GM21515 (cell line): ENCODE measurements at regions not wholly inside any gene's neighbourhood (a gene's known extent, or its start where the extent isn't known, plus 50 kb on each side); places are given as distances from the start of the nearest gene placed in this dataset.

Experiments
- ATAC-seq: cut with Tn5 transposase; IDR thresholded peaks from one replicate; pipeline ENCODE4 v1.9.1; 2021; ENCODE audit not compliant: unreplicated experiment

GRCh38 chr13:64962404-64962803 is 2267.7 kb downstream of the PCDH9 start:
- ATAC-seq: no peak

- ATAC-seq: no peak
Observed at GRCh38 chr13:64959276-64959675, 2270.9 kb downstream of the PCDH9 start.

DNA sequence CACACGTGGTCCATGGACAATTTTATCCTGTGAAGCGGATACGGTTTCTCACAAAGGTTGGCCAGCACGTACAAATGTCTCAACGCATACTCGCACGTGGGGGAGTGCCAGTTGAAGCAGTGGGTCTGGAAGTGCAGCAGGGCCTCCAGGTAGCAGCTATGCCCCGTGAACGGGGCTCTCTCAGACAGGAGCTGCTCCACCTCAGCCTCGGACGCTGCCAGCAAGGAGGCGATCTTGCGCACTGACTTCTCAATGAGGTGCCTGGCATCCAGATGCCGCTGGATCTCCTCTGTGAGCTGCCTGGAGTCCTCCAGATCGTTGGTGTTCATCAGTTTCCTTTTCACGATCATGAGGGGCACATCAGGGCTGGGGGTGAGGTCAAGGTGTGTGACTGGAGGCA is 2272.0 kb downstream of the PCDH9 start:
- ATAC-seq: no peak

DNA sequence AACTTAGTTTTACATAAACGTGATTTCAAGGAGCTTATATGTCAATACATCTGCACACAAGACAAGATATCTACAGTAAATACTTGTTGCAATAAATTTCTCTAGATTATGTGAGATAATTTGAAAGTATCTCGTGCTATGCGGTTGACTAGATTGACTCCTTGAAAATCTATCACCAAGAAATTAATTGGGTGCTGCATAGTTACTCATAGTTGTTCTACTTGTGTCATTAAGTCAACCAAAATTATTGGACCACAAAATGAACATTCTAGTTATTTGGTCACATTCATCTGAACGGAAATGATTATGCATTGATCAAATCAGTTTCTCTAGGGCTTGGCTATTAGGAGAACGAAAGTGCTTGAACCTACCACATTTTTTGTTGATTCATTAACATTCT is 2291.5 kb downstream of the PCDH9 start:
- no peak for ATAC-seq

DNA sequence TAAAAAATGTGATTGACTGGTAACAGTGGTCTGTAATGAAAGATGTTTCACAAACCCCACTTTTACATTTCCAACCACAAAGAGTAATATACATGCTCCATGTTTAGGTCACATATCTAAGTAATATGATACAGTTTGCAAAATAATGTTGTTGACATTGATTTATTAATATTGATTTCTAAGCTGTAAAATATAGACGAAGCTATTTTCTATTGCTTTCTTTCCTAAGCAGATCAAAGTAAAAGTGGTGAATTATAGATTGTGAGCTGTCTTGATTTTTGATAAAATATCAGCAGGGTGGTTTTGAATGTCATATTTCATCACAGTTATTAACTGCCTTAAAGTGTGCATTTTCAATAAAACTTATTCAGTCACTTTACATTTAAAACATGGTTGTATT is 2292.8 kb downstream of the PCDH9 start:
- no peak for ATAC-seq

DNA sequence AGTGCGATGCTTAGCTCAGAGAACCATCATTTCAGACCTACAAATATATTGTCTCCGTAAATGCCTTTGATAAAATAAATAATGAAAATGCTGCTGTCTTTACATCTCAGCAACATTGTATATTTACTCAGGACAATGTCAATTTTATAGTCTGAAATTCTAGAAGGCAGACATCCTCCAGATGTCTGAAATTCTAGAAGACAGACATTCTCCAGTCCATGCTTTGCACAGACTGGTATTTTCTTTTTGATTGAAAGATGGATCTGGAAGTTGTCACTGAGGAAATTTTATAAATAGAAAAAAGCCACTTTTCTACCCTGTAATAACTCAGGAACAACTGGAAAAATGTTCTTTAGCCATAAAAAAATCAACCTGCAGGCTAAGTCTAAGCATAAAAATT is 2293.3 kb downstream of the PCDH9 start:
- ATAC-seq: no peak

GRCh38 chr13:64935441-64935840 is 2294.7 kb downstream of the PCDH9 start:
- ATAC-seq: no peak

GRCh38 chr13:64934569-64935362 is 2295.4 kb downstream of the PCDH9 start:
- no peak for ATAC-seq

GRCh38 chr13:64930636-64931035 is 2299.5 kb downstream of the PCDH9 start:
- ATAC-seq: no peak

- peak; percentile 71 for ATAC-seq
Observed at GRCh38 chr13:64928696-64929499, 2301.2 kb downstream of the PCDH9 start.

- no peak for ATAC-seq
Observed at GRCh38 chr13:64925727-64926126, 2304.4 kb downstream of the PCDH9 start.

- ATAC-seq: no peak
Observed at GRCh38 chr13:64925284-64925683, 2304.9 kb downstream of the PCDH9 start.

- no peak for ATAC-seq
Observed at GRCh38 chr13:64924401-64924800, 2305.7 kb downstream of the PCDH9 start.

- no peak for ATAC-seq
Observed at GRCh38 chr13:64917566-64917965, 2312.6 kb downstream of the PCDH9 start.

DNA sequence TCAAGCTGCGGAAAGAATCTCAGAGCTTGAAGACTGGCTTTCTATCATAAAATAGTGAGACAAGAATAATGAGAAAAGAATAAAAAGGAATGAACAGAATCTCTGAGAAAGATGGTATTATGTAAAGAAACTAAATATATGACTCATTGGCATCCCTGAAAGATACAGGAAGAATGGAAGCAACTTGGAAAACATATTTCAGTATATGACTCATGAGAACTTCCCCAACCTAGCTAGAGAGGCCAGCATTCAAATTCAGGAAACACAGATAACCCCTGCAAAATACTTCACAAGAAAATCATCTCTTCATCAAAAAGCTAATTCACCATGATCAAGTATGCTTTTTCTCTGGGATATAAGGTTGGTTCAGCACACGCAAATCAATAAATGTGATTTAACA is 2318.0 kb downstream of the PCDH9 start:
- no peak for ATAC-seq

GRCh38 chr13:64910096-64910495 is 2320.0 kb downstream of the PCDH9 start:
- no peak for ATAC-seq

DNA sequence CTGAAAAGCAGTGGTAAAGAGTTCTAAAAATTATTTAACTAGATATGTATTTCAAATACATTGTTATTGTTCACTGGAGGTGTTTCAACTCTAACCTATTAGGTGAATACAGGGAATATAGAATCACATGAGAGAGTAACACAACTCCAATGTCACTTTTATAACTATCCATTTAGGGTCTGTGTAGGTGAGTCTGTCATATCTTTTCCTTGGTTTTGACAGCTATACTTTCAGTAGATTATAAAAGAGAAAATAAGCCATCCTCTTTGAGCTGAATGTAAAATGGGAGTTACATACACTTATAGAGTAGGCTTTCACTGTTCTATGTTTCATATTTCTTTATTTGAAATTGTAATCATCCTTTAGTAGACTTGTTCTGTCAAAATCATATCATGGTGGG is 2321.0 kb downstream of the PCDH9 start:
- no peak for ATAC-seq

GRCh38 chr13:64900039-64900438 is 2330.1 kb downstream of the PCDH9 start:
- ATAC-seq: no peak

- ATAC-seq: no peak
Observed at GRCh38 chr13:64884976-64885375, 2345.2 kb downstream of the PCDH9 start.

DNA sequence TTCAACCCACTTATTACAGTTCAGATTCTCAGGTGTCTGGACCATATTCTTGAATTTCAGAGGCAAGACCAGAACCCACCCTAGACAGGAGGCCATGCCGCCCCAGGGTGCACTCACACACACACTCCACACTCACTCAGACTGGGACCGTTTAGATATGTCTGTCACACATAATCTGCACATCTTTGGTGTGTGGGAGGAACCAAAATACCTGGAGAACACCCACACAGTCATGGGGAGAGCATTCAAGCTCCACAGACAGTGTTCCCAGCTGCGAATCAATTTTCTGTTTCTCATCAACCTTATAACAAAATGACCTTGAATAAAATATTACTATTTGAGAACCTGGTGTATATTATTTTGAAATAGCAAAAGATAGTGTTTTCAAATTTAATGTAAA is 2353.0 kb downstream of the PCDH9 start:
- no peak for ATAC-seq

GRCh38 chr13:64871742-64872141 is 2358.4 kb downstream of the PCDH9 start:
- no peak for ATAC-seq

- ATAC-seq: no peak
Observed at GRCh38 chr13:64869539-64869938, 2360.6 kb downstream of the PCDH9 start.
